Gastrocnemius medialis (tissue), 4 donors: ENCODE measurements at regions not wholly inside any gene's neighbourhood (a gene's known extent, or its start where the extent isn't known, plus 50 kb on each side); places are given as distances from the start of the nearest gene placed in this dataset.
"Not testable (repeated sequence)": the region's sequence is repeated elsewhere in the genome, so short reads cannot be mapped to it uniquely, and the experiment has no call there.

Experiments used
- ATAC-seq, 2 donors: fragments of 150-250 bp; one replicate each; pipeline ENCODE4 v1.9.1; 2016
- DNase-seq, 2 donors: peaks; one replicate each; pipeline ENCODE4 v3.0.0-alpha.2; 2019
- H3K27ac ChIP-seq, 4 donors: fragments of 200-600 bp; sonication (generic); 1 replicate in 1 of 4; 2 replicates in 3 of 4; pipeline ENCODE4 v1.5.1; 2016 to 2018; ENCODE audit warnings: mild to moderate bottlenecking in 2 of 4, moderate library complexity in 1 of 4
- H3K27me3 ChIP-seq, 3 donors: fragments of 200-600 bp; sonication (generic) in 2 of 3; 1 replicate in 1 of 3; 2 replicates in 2 of 3; pipeline versions ENCODE4 v1.5.1 to v1.6.0; 2016 to 2019; ENCODE audit warnings: mild to moderate bottlenecking in 1 of 3, moderate library complexity in 1 of 3
- H3K36me3 ChIP-seq, 2 donors: fragments of 200-600 bp; sonication (generic) in 1 of 2; one replicate each; pipeline ENCODE4 v1.5.1; 2017 to 2018
- H3K4me1 ChIP-seq, 2 donors: fragments of 200-600 bp; sonication (generic) in 1 of 2; one replicate each; pipeline ENCODE4 v1.5.1; 2016 to 2017; ENCODE audit warnings: mild to moderate bottlenecking in 2 of 2
- H3K4me3 ChIP-seq, 4 donors: fragments of 200-600 bp; sonication (generic) in 3 of 4; 1 replicate in 1 of 4; 2 replicates in 3 of 4; pipeline ENCODE4 v1.5.1; 2016 to 2019; ENCODE audit warnings: mild to moderate bottlenecking in 2 of 4
- H3K9me3 ChIP-seq, 3 donors: fragments of 200-600 bp; sonication (generic) in 2 of 3; 1 replicate in 1 of 3; 2 replicates in 2 of 3; pipeline ENCODE4 v1.5.1; 2016 to 2019
- POLR2A ChIP-seq, 2 donors: fragments of 450-650 bp; IDR thresholded peaks; one replicate each; pipeline ENCODE4 v1.6.1; 2017; ENCODE audit warnings: antibody characterized with exemption in 2 of 2, mild to moderate bottlenecking in 2 of 2, moderate library complexity in 2 of 2
- in situ Hi-C, 4 donors: fragments of 200-750 bp; cut with MboI; loops; one replicate each; pipeline versions ENCODE4 v1.15.0 to v1.8.0; 2017; ENCODE audit warnings: low sequenced_read_pairs in 4 of 4
- intact Hi-C: fragments of 100-400 bp; cut with DNase I; formaldehyde crosslinking; loops from one replicate; pipeline ENCODE4 v1.15.1; 2023; ENCODE audit warnings: low total_unique reads
- TF ChIP-seq, protein P1 (sequence below), 5 experiments: fragments of 450-650 bp in 3 of 5; fragments of 200-600 bp in 2 of 5; sonication (generic) in 2 of 5; IDR thresholded peaks in 4 of 5; conservative IDR thresholded peaks in 1 of 5; 1 replicate in 4 of 5; 2 replicates in 1 of 5; pipeline ENCODE4 v1.5.1; 2016 to 2019; ENCODE audit warnings: antibody characterized with exemption in 5 of 5, mild to moderate bottlenecking in 3 of 5, moderate library complexity in 3 of 5

DNA sequence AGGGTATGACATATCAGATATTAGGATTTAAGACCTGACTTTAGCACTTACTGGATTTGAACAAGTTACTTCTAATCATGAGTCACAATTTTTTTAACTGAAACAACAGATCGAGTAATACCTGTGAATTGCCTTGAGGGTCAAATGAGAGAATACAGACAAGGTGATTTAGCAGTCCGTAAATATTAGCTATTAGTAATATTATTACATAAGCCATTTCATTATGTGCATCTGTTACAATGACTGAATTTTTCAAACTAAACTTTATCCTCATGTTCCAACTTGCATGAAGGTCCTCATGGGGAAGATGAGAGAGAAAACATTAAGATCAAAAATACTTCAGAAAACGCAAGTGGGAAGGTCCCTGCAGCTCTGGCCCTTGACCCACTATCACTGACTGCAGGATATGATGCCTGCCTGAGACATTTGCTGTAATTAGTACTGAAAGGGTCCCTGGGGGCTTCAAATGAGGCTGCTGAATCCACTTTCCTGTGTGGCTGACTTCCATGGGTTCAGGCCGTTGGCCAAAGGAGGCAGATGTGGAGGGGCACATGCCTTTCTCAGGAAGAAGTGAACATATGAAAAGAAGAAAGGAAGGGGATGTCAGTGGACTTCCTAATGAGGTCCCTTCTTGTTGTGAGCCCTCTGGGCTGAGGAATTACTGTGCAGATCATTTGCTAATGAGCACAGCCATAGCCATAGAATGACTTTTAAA, 441.7 kb downstream of the CDH11 start:
- Histone ChIP-seq H3K4me1 (no peaks in the 10 kb centered on the region), H3K4me3 (no peak overlapping the region), H3K36me3 (no peaks in the 10 kb centered on the region), H3K9me3 (no peaks in the 10 kb centered on the region), H3K27me3 (no peaks in the 10 kb centered on the region), H3K27ac (no peak overlapping the region)
- intact Hi-C loops (no loop called here), in situ Hi-C loops (no loop called here)
- ATAC-seq (no peak), DNase-seq (no peak)
- TF ChIP-seq, protein P1, sequence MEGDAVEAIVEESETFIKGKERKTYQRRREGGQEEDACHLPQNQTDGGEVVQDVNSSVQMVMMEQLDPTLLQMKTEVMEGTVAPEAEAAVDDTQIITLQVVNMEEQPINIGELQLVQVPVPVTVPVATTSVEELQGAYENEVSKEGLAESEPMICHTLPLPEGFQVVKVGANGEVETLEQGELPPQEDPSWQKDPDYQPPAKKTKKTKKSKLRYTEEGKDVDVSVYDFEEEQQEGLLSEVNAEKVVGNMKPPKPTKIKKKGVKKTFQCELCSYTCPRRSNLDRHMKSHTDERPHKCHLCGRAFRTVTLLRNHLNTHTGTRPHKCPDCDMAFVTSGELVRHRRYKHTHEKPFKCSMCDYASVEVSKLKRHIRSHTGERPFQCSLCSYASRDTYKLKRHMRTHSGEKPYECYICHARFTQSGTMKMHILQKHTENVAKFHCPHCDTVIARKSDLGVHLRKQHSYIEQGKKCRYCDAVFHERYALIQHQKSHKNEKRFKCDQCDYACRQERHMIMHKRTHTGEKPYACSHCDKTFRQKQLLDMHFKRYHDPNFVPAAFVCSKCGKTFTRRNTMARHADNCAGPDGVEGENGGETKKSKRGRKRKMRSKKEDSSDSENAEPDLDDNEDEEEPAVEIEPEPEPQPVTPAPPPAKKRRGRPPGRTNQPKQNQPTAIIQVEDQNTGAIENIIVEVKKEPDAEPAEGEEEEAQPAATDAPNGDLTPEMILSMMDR (IDR thresholded peaks at IDR 0.05 in 4 of 5, conservative IDR thresholded peaks at IDR 0.05 in 1 of 5), result no peak
- TF ChIP-seq POLR2A (IDR thresholded peaks at IDR 0.05), result no peak

DNA sequence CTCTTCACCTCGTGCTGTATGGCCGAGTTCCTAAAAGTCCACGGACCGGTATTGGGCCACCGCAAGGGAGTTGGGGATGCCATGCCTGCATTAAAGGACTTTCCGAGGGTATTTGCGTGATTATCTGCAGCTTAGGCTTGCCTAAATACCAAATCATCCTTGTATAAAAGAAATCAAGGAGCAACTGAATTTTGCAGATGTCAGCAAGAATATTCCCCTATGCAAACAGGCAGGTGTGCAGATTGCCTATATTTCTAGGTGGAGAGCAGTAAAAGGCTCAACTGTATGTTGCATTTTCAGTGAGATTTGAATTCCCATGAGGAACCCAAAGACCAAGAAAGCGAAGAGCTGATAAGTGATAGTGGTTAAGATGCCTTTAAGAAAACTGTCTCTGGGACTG, 452.3 kb downstream of the CDH11 start:
- no peak overlapping the region for H3K27ac ChIP-seq
- DNase-seq (no peak), ATAC-seq (no peak)
- H3K36me3 ChIP-seq, result no peaks in the 10 kb centered on the region
- no peaks in the 10 kb centered on the region for H3K9me3 ChIP-seq
- H3K27me3 ChIP-seq, result no peaks in the 10 kb centered on the region
- H3K4me1 ChIP-seq, result no peaks in the 10 kb centered on the region
- in situ Hi-C loops (no loop called here), intact Hi-C loops (no loop called here)
- no peak overlapping the region for H3K4me3 ChIP-seq
- no peak for TF ChIP-seq POLR2A (IDR thresholded peaks at IDR 0.05)
- TF ChIP-seq, protein P1 (IDR thresholded peaks at IDR 0.05 in 4 of 5, conservative IDR thresholded peaks at IDR 0.05 in 1 of 5), result no peak

DNA sequence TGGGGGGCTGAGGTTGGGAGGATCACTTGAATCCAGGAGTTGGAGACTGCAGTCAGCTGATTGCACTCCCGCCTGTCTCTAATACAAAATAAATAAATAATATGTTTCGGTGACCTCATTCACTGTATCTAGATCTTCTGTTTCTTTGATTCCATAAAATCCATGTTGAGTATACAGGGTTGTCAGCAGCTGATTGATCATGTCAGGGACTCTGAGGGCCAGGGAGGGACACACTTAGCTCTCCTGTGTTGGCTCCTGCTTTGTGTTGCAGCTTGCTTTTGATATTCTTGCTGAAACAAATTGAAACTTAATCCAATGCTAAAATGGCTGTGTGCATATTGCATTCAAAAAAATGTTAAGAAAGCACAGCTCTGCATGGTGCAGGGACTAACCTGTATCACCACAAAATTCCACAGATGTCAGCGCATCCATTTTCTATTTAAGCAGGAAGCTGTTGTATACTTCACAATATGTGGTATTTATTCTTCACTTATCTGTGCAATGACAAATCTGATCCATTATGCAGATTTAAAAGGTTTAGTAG, 454.5 kb downstream of the CDH11 start:
- H3K4me3 ChIP-seq, result no peak overlapping the region
- H3K4me1 ChIP-seq, result no peaks in the 10 kb centered on the region
- in situ Hi-C loops, result no loop called here
- no peaks in the 10 kb centered on the region for H3K9me3 ChIP-seq
- DNase-seq (no peak), ATAC-seq (no peak)
- TF ChIP-seq POLR2A (IDR thresholded peaks at IDR 0.05), result no peak
- TF ChIP-seq, protein P1 (IDR thresholded peaks at IDR 0.05 in 4 of 5, conservative IDR thresholded peaks at IDR 0.05 in 1 of 5), result no peak
- intact Hi-C loops, result no loop called here
- H3K27ac ChIP-seq, result no peak overlapping the region
- no peaks in the 10 kb centered on the region for H3K36me3 ChIP-seq
- no peaks in the 10 kb centered on the region for H3K27me3 ChIP-seq

DNA sequence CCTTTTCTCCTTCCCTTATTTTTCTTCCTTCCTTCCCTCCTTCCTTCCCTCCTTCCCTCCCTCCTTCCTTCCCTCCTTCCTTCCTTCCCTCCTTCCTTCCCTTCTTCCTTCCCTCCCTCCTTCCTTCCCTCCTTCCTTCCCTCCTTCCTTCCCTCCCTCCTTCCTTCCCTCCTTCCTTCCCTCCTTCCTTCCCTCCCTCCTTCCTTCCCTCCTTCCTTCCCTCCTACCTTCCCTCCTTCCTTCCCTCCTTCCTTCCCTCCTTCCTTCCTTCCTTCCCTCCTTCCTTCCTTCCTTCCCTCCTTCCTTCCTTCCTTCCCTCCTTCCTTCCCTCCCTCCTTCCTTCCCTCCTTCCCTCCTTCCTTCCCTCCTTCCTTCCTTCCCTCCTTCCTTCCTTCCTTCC, 459.6 kb downstream of the CDH11 start:
- H3K27me3 ChIP-seq, ATAC-seq, intact Hi-C loops, H3K36me3 ChIP-seq, DNase-seq, H3K27ac ChIP-seq, in situ Hi-C loops, H3K9me3 ChIP-seq, H3K4me1 ChIP-seq, H3K4me3 ChIP-seq: not testable (repeated sequence)

DNA sequence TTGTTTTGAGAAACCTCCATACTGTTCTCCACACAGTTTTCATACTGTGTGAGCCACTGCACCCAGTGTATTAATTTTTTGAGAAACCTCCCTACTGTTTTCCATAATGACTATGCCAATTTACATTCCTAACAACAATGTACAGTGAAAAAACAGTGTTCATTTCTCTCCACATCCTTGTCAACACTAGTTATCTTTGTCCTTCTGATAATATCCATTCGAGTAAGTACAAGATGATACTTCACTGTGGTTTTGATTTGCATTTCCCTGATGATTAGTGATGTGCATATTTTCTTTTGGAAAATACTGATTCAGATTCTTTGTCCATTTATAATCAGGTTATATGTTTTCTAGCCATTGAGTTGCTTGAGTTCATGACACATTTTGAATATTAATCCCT, 462.0 kb downstream of the CDH11 start:
- in situ Hi-C loops (no loop called here), intact Hi-C loops (no loop called here)

More for the DNA sequence above, 462.0 kb downstream of the CDH11 start:
- ATAC-seq, result no peak
- no peaks in the 10 kb centered on the region for H3K27me3 ChIP-seq
- no peak for TF ChIP-seq POLR2A (IDR thresholded peaks at IDR 0.05)
- TF ChIP-seq, protein P1 (IDR thresholded peaks at IDR 0.05 in 4 of 5, conservative IDR thresholded peaks at IDR 0.05 in 1 of 5), result no peak
- H3K36me3 ChIP-seq, result no peaks in the 10 kb centered on the region
- no peak overlapping the region for H3K27ac ChIP-seq
- no peak for DNase-seq
- no peak overlapping the region for H3K4me3 ChIP-seq
- H3K4me1 ChIP-seq, result no peaks in the 10 kb centered on the region
- H3K9me3 ChIP-seq, result no peaks in the 10 kb centered on the region
